NCI-H2029 (cell line): ENCODE measurements at regions not wholly inside any gene's neighbourhood (a gene's known extent, or its start where the extent isn't known, plus 50 kb on each side); places are given as distances from the start of the nearest gene placed in this dataset.

Experiments
- DNase-seq: peaks from one replicate; lab custom pipeline; 2025; lab: John Stamatoyannopoulos, UW

DNA sequence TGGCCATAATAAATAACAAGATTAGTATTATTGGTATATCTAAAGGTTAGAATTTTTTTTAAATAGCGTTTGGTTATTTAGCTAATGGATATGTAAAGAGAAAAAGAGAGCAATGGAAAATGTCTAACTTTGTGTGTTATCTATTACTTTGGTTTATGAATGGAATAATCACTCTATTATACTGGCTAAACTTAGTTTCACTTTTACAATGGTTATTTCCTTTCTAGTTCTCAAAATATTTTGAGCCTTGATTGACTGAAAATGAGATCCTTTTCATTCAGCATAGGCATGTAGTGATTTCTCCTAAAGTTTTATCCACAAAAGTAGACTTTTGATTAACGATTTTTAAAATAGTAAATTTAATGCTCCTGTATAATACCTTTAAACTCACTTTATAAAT is 51.6 kb upstream of the MLIP start:
- no peak for DNase-seq

DNA sequence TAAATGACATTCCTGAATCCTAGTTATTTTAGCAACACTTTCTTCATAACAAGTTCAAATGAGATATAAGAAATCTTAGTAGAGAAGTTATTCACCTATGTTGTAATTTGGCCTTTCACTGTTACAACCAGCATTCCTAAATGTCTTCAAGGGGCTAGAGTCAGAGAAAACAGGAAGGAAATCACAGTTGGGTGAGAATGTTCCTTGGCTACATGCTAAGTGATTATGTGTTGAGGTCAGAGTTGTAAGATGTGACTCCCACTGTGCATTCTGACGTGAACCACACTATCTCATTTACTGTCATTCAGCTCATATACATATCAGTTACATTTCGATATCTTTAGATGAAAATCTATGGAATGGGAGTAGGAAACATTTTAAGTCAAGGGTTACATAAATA is 51.0 kb upstream of the MLIP start:
- no peak for DNase-seq
